Activated T-cell treated with anti-CD3 and anti-CD28 coated beads, Interleukin-2, amount 50 U/mL, for 24 hours (primary cell): ENCODE measurements at regions not wholly inside any gene's neighbourhood (a gene's known extent, or its start where the extent isn't known, plus 50 kb on each side); places are given as distances from the start of the nearest gene placed in this dataset.
"Not testable (repeated sequence)": the region's sequence is repeated elsewhere in the genome, so short reads cannot be mapped to it uniquely, and the experiment has no call there.

Source experiments
- DNase-seq: peaks from one replicate; pipeline ENCODE4 v3.0.0-alpha.2; 2020
- H3K27ac Mint-ChIP-seq: 2 replicates; pipeline ENCODE4 v1.8.0; 2020; ENCODE audit warnings: mild to moderate bottlenecking, mixed read lengths
- H3K27me3 Mint-ChIP-seq: 2 replicates; pipeline ENCODE4 v1.8.0; 2020; ENCODE audit warnings: mixed read lengths
- H3K36me3 Mint-ChIP-seq: 2 replicates; pipeline ENCODE4 v1.8.0; 2020; ENCODE audit warnings: low read depth, mixed read lengths
- H3K4me1 Mint-ChIP-seq: 2 replicates; pipeline ENCODE4 v1.8.0; 2020; ENCODE audit warnings: low read depth, mixed read lengths
- H3K4me3 Mint-ChIP-seq: 2 replicates; pipeline ENCODE4 v1.8.0; 2020; ENCODE audit warnings: mild to moderate bottlenecking, moderate library complexity, mixed read lengths
- H3K9me3 Mint-ChIP-seq: 2 replicates; pipeline ENCODE4 v1.8.0; 2020; ENCODE audit warnings: mixed read lengths

DNA sequence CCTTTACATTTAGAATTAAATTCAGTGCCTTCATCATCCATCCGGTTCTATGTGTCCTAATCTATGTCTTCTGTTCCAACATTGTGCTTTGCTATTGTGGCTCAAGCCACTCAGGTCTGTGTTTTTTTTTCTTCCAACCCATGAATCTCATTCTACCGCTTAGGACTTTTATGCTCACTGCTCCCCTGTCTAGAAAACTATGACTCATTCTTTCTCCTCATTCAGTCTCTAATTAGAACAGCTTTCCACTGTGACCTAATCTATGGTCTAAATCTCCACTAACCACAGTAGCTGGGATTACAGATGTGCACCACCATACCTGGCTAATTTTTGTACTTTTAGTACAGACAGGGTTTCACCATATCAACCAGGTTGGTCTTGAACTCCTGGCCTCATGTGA, 418.7 kb downstream of the KCNJ2 start:
- Mint-ChIP-seq H3K9me3 (no peaks in the 10 kb centered on the region), H3K27me3 (no peaks in the 10 kb centered on the region), H3K4me3 (no peak overlapping the region), H3K27ac (no peak overlapping the region), H3K4me1 (no peaks in the 10 kb centered on the region), H3K36me3 (no peaks in the 10 kb centered on the region)
- no peak for DNase-seq

DNA sequence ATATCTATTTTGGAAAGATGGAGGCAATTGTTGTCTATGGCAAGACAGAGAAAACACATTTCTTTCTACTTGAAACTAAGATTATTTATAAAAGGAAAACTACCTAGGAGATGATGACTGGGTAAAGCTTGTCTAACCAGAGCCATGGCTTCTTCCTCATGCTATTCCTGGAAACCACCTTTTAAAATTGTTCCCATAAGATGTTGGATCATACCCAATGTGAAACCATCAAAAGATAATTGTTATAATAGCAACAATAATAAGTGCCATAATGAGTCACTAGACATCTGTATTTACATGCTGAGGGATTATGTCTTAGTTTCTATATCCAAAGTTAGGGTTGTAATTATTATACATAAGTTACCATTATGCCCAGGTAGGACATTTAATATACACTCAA, 428.4 kb downstream of the KCNJ2 start:
- no peak for DNase-seq
- no peak overlapping the region for H3K27ac Mint-ChIP-seq
- no peaks in the 10 kb centered on the region for H3K4me1 Mint-ChIP-seq
- H3K36me3 Mint-ChIP-seq, result no peaks in the 10 kb centered on the region
- H3K27me3 Mint-ChIP-seq, result no peaks in the 10 kb centered on the region
- no peak overlapping the region for H3K4me3 Mint-ChIP-seq
- no peaks in the 10 kb centered on the region for H3K9me3 Mint-ChIP-seq

DNA sequence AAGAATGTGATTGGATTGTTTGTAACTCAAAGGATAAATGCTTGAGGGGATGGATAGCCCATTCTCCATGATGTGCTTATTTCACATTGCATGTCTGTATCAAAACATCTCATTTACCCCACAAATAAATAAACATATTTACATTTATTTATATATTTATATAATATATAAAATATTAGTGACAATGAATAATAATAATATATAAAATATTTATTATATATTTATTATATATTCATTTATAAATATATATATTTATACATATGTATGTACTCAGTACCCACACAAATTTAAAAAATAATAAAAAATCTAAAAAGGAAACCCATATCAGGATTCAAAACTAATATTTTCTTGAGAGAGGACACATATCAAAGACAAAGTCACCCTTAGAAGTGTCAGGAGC, 429.9 kb downstream of the KCNJ2 start:
- DNase-seq, result no peak
- no peak overlapping the region for H3K27ac Mint-ChIP-seq
- H3K27me3 Mint-ChIP-seq, result no peaks in the 10 kb centered on the region
- H3K4me1 Mint-ChIP-seq, result no peaks in the 10 kb centered on the region
- H3K4me3 Mint-ChIP-seq, result no peak overlapping the region
- no peaks in the 10 kb centered on the region for H3K9me3 Mint-ChIP-seq
- no peaks in the 10 kb centered on the region for H3K36me3 Mint-ChIP-seq

DNA sequence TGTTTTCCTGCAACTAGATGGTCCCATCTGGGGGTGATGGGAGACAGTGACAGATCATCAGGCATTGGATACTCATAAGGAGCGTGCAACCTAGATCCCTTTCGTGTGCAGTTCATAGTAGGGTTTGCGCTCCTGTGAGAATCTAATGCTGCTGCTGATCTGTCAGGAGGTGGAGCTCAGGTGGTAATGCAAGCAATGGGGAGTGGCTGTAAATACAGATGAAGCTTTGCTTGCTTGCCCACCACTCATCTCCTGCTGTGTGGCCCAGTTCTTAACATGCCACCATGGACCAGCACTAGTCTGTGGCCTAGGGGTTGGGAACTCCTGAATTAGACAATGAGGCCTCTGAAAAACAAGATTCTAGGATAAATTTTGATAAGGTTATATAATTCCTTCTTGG, 430.6 kb downstream of the KCNJ2 start:
- not testable (repeated sequence) for H3K4me3 Mint-ChIP-seq, DNase-seq, H3K9me3 Mint-ChIP-seq, H3K27ac Mint-ChIP-seq, H3K4me1 Mint-ChIP-seq, H3K36me3 Mint-ChIP-seq, H3K27me3 Mint-ChIP-seq

DNA sequence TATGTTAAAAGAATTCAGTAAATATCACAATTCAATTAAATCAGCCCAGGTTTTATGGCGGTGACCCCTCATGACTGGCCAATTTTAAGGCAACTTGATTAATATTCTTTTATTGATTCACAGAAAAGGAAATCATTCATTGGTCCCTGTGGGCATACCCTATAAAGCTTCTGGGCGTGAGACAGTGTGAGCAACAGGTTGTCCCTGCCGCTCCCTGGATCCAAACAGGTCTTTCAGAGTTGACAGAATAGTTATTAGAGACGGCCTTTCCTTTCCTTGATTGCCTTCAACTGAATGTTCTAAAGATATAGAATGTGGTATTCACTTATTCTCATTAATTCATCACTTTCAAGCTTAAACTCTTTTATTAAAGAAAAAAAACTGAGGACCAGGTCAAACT, 433.9 kb downstream of the KCNJ2 start:
- no peak for DNase-seq
- Mint-ChIP-seq H3K27ac (no peak overlapping the region), H3K4me1 (no peaks in the 10 kb centered on the region), H3K4me3 (no peak overlapping the region), H3K36me3 (no peaks in the 10 kb centered on the region), H3K27me3 (no peaks in the 10 kb centered on the region), H3K9me3 (no peaks in the 10 kb centered on the region)

DNA sequence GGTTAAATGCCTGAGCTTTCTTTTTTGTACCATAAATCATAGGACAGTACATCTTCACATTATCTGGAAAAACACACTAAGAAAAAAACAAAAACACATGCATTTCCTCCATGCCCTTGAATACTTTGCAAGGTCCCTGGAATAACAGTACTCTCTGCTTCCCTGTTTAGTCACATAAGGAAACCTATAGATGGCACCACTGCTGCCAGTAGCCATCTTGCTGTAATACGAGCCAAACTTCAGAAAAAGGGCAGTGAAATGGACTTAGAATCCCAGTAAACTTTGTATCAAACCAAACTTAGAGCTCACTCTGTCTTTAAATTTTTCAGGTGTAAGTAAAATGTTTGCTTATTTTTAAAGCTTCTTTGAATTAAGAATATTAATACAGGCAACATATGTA, 435.5 kb downstream of the KCNJ2 start:
- Mint-ChIP-seq H3K27me3 (no peaks in the 10 kb centered on the region), H3K9me3 (no peaks in the 10 kb centered on the region), H3K4me1 (no peaks in the 10 kb centered on the region), H3K27ac (no peak overlapping the region), H3K36me3 (no peaks in the 10 kb centered on the region), H3K4me3 (no peak overlapping the region)
- no peak for DNase-seq

DNA sequence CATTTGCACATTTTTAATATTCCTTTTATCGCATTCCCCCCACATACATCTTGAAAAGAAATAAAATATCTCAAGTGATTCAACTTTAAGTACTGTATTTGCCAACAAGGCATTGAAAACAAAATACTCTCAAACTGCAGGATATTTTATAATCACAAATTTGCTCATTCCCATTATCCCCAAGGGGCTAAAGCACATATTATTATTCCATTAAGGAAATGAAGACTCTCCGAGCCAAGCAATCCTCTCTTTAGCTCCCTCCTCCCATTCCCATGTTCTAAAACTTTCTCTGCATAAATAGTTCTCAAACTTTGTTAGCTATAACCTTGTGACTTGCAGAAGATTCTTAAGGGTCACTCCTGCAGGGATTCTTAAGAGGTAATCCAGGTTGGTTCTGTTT, 436.8 kb downstream of the KCNJ2 start:
- H3K27me3 Mint-ChIP-seq, result no peaks in the 10 kb centered on the region

DNA sequence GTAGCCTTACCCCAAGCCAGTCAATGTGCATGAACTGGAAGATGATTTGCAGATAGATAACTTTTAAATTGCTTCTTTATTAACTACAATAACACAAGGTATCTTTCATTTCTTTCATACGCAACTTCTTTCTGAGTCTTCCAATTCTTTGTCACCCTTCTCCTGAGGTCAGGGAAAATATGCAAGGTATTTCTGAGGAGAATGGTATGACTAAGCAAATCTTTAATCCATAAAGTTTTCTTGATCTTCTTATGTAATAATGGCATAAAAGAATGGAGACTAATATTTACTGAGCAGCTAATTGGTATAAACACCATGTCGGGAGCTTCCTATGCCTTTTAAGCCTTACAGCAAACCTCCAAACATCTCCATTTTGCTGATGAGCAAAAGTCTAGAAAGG, 438.9 kb downstream of the KCNJ2 start:
- Mint-ChIP-seq H3K4me3 (no peak overlapping the region), H3K36me3 (no peaks in the 10 kb centered on the region), H3K27ac (no peak overlapping the region), H3K4me1 (no peaks in the 10 kb centered on the region), H3K27me3 (no peaks in the 10 kb centered on the region), H3K9me3 (no peaks in the 10 kb centered on the region)
- DNase-seq, result no peak

More for the DNA sequence above, 436.8 kb downstream of the KCNJ2 start:
- Mint-ChIP-seq H3K36me3 (no peaks in the 10 kb centered on the region), H3K9me3 (no peaks in the 10 kb centered on the region), H3K4me1 (no peaks in the 10 kb centered on the region), H3K27ac (no peak overlapping the region), H3K4me3 (no peak overlapping the region)
- no peak for DNase-seq

DNA sequence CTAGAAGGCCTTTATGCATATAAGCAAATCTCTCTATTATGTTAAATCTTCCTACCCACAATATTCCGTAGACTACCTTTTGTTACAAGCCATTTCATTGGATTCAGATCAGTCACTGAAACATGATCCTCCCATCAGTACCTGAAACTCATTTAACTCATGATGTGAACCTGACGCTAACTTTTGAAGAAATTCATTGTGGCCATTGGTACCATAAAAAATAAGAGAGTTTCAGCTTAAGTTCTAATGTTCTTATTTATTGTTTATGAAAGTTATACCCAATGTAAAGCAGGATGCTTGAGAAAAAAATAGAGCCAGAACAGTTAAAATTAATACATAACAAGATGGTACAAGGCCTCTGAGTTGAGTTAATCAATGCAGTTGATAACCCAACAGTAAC, 439.6 kb downstream of the KCNJ2 start:
- H3K36me3 Mint-ChIP-seq, result no peaks in the 10 kb centered on the region
- H3K4me3 Mint-ChIP-seq, result no peak overlapping the region
- no peaks in the 10 kb centered on the region for H3K9me3 Mint-ChIP-seq
- H3K27me3 Mint-ChIP-seq, result no peaks in the 10 kb centered on the region
- H3K27ac Mint-ChIP-seq, result no peak overlapping the region
- DNase-seq, result no peak
- no peaks in the 10 kb centered on the region for H3K4me1 Mint-ChIP-seq

DNA sequence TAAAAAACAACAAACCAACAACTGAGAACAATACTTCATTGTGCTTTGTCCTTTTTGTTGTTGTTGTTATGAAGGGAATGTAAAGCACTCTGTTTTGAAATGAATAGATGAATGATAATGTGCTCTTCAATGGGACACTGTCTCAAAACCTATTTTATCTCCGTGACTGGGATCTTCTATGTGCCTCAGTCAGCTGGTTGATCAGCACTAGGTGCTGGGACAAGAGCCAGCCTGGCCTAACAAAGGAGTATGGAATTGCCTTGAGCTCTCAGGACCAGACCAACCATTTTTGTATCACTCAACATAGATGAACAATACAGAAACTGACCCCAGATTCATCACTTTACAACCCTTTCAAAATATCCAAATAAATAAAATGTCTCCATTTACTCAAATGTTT, 440.2 kb downstream of the KCNJ2 start:
- no peaks in the 10 kb centered on the region for H3K36me3 Mint-ChIP-seq
- no peak for DNase-seq
- no peaks in the 10 kb centered on the region for H3K27me3 Mint-ChIP-seq
- H3K4me1 Mint-ChIP-seq, result no peaks in the 10 kb centered on the region
- H3K4me3 Mint-ChIP-seq, result no peak overlapping the region
- no peak overlapping the region for H3K27ac Mint-ChIP-seq
- no peaks in the 10 kb centered on the region for H3K9me3 Mint-ChIP-seq

DNA sequence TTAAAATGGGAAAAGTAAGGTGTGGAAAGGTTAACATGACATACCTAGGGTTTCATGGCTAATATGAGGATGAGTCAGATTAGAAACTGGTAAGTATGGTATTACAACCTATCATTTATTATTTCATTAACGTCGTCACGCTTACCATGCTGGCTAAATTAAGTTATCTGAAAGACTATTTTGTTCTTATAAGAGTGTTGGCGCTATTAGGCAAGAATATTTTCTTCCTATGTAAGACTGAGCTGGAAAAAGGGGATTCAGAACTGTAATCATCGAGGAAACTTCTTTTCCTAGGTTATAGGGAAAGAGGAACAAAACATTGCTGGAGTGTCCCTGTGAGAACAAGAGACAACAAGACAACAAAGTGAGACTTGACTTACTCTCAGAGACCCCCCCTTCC, 440.8 kb downstream of the KCNJ2 start:
- Mint-ChIP-seq H3K4me1 (no peaks in the 10 kb centered on the region), H3K27me3 (no peaks in the 10 kb centered on the region), H3K27ac (no peak overlapping the region), H3K4me3 (no peak overlapping the region), H3K9me3 (no peaks in the 10 kb centered on the region), H3K36me3 (no peaks in the 10 kb centered on the region)
- no peak for DNase-seq

DNA sequence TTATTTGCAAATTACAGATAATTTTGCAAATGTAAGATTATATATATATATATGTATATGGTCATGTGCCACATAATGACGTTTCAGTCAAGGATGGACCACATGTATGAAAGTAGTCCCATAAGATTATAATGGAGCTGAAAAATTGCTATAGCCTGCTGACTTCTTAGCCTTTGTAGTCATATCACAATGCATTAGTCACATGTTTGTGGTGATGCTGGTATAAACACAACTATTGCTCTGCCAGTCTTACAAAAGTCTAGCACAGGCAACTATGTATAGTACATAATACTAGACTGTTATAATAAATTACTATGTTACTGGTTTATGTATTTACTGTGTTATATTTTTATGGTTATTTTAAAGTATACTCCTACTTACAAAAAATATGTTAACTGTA, 444.3 kb downstream of the KCNJ2 start:
- Mint-ChIP-seq H3K4me1 (no peaks in the 10 kb centered on the region), H3K36me3 (no peaks in the 10 kb centered on the region), H3K27me3 (no peaks in the 10 kb centered on the region)

DNA sequence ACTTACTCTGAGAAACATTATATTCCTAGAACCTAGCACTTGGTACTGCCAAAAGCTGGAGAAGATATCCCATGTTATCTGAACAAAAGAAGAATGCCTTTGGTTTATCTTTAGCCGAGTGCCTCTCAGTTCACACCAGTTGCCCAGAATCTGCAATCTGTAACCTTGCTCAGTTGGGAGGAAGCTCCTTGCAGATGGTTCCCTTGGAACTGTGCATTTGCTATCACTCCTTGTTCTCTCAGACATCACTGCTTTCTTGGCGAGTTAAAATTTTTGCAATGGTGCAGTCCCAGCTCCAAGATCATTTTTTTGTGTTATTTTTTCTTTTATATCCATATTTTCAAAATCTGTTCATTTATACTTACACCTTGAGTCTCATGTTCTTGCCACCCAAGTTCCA, 446.5 kb downstream of the KCNJ2 start:
- DNase-seq, result no peak
- no peaks in the 10 kb centered on the region for H3K27me3 Mint-ChIP-seq
- no peak overlapping the region for H3K27ac Mint-ChIP-seq
- H3K4me1 Mint-ChIP-seq, result no peaks in the 10 kb centered on the region
- H3K9me3 Mint-ChIP-seq, result peaks cover 4% of the 10 kb centered on the region
- H3K36me3 Mint-ChIP-seq, result no peaks in the 10 kb centered on the region
- H3K4me3 Mint-ChIP-seq, result no peak overlapping the region

More for the DNA sequence above, 444.3 kb downstream of the KCNJ2 start:
- Mint-ChIP-seq H3K27ac (no peak overlapping the region), H3K9me3 (peaks cover under 1% of the 10 kb centered on the region), H3K4me3 (no peak overlapping the region)
- DNase-seq, result no peak

DNA sequence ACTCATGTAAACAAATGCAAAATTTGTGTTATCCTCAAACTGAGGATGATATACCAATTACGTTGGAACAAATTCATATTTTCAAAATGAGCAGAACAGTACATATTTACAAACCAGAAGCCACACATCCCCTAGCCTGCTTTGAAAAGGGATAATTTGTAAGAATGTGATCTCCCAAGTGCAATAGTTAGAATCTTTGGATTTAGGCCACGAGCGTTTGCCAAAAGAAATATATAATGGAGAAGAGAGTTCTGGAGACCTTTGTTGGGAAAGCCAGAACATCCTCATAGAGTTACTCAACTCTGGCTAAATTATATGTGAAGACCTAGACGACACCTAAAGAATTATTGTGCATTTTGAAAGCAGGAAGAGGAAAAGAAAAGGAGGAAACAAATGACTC, 449.3 kb downstream of the KCNJ2 start:
- Mint-ChIP-seq H3K4me3 (no peak overlapping the region), H3K4me1 (peaks cover 2% of the 10 kb centered on the region), H3K9me3 (peaks cover 4% of the 10 kb centered on the region), H3K36me3 (no peaks in the 10 kb centered on the region), H3K27me3 (no peaks in the 10 kb centered on the region), H3K27ac (no peak overlapping the region)
- DNase-seq, result no peak

DNA sequence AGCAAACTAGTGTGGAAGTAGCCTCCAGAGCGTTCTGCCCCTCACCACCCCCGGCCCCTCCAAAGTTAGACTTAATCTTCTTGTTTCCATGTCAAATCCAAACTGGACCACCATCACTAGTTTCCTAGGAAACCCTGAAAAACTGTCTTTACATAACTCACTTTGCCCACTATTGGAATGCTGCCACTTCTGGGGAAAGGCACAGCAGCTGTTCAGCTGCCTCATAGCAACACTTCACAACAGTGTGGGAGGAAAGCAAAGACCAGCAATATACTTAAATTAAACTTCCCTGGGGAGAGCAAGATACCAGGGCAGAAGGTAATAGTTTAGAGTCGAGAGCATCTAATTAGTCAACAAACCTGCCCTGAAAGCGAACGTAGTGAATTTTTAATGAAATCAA, 452.2 kb downstream of the KCNJ2 start:
- Mint-ChIP-seq H3K27me3 (no peaks in the 10 kb centered on the region), H3K9me3 (peaks cover 4% of the 10 kb centered on the region), H3K4me3 (no peak overlapping the region), H3K27ac (no peak overlapping the region), H3K36me3 (no peaks in the 10 kb centered on the region), H3K4me1 (peaks cover 2% of the 10 kb centered on the region)
- no peak for DNase-seq

DNA sequence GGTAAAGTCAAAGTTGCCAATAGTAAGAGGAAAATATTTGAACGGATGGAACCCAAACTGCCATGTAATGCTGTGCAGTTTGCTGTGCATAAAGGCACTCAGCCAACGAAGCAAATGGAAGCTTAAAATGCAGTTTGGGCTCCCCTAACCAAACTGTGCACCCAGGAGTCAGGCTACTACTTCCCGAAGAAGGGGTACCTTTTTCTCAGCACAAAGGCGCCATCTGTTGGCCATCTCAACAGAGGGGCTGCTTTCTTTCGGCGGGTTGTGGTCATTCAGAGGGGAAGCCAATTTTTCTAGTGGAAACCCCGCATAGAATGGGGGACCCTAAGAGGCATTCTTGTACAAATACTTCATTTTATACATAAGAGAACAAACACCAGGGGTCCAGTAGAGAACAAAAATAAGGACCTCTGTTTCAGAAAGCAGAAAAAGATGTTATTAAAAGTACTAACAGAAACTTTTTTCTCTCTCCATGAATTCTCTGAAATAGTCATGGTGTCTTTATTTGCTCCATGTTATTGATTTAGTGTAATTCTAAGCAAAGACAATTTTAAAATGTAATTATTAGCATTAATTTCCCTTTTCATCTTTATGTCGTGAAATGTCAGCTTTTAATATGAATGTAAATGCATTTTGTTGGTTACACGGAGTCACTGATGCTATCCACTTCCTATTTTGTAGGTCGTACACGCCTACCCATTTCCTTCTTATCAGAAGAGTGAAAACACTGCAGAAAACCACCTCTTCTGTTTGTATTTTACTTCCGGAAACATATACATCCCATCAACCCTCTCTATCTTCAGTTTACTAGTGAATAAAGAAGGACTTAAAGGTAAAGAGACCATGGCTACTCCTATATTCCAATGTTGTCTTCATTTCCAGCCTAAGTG, 453.3 kb downstream of the KCNJ2 start:
- no peak overlapping the region for H3K27ac Mint-ChIP-seq
- no peaks in the 10 kb centered on the region for H3K27me3 Mint-ChIP-seq
- no peak for DNase-seq
- peaks cover 4% of the 10 kb centered on the region for H3K9me3 Mint-ChIP-seq
- peaks cover 2% of the 10 kb centered on the region for H3K4me1 Mint-ChIP-seq
- no peak overlapping the region for H3K4me3 Mint-ChIP-seq
- H3K36me3 Mint-ChIP-seq, result no peaks in the 10 kb centered on the region
